BLaER1 (cell line): ENCODE measurements at regions not wholly inside any gene's neighbourhood (a gene's known extent, or its start where the extent isn't known, plus 50 kb on each side); places are given as distances from the start of the nearest gene placed in this dataset.

ENCODE experiments used
- H3K27ac ChIP-seq: shearing (Covaris generic); formaldehyde crosslinking; 2 replicates; pipeline ENCODE4 v1.8.1; 2022
- H3K27me3 ChIP-seq: shearing (Covaris generic); formaldehyde crosslinking; 2 replicates; pipeline ENCODE4 v1.8.1; 2022
- H3K36me3 ChIP-seq: shearing (Covaris generic); formaldehyde crosslinking; 2 replicates; pipeline ENCODE4 v1.8.1; 2022
- H3K4me1 ChIP-seq: shearing (Covaris generic); formaldehyde crosslinking; 2 replicates; pipeline ENCODE4 v1.8.1; 2022
- H3K4me2 ChIP-seq: shearing (Covaris generic); formaldehyde crosslinking; 2 replicates; pipeline ENCODE4 v1.8.1; 2022
- H3K4me3 ChIP-seq: shearing (Covaris generic); formaldehyde crosslinking; 2 replicates; pipeline ENCODE4 v1.8.1; 2022
- H3K9ac ChIP-seq: shearing (Covaris generic); formaldehyde crosslinking; 2 replicates; pipeline ENCODE4 v1.8.1; 2022
- H3K9me3 ChIP-seq: shearing (Covaris generic); formaldehyde crosslinking; 2 replicates; pipeline ENCODE4 v1.8.1; 2022
- H4K20me1 ChIP-seq: shearing (Covaris generic); formaldehyde crosslinking; 2 replicates; pipeline ENCODE4 v1.8.1; 2022
- Cebpa-rat ChIP-seq: shearing (Covaris generic); IDR thresholded peaks from 2 replicates; pipeline ENCODE4 v1.8.1; 2022

- Histone ChIP-seq H3K27me3 (no peaks in the 10 kb centered on the region), H3K36me3 (no peaks in the 10 kb centered on the region), H4K20me1 (no peaks in the 10 kb centered on the region), H3K4me2 (no peak overlapping the region), H3K4me1 (peaks cover under 1% of the 10 kb centered on the region; the same call in 1 of the 2 replicates), H3K4me3 (no peak overlapping the region), H3K9ac (no peak overlapping the region), H3K9me3 (no peaks in the 10 kb centered on the region), H3K27ac (no peak overlapping the region)
- no peak for TF ChIP-seq Cebpa-rat
Measured at GRCh38 chr6:113570161-113570560, 287.0 kb upstream of the MARCKS start.

- H3K27ac ChIP-seq: no peak overlapping the region
- H3K9me3 ChIP-seq: no peaks in the 10 kb centered on the region
- H3K9ac ChIP-seq: no peak overlapping the region
- H3K4me2 ChIP-seq: no peak overlapping the region
- H3K4me1 ChIP-seq: no peaks in the 10 kb centered on the region
- no peaks in the 10 kb centered on the region for H3K36me3 ChIP-seq
- H4K20me1 ChIP-seq: no peaks in the 10 kb centered on the region
- no peaks in the 10 kb centered on the region for H3K27me3 ChIP-seq
- TF ChIP-seq Cebpa-rat: no peak
- H3K4me3 ChIP-seq: no peak overlapping the region
Measured at GRCh38 chr6:113570641-113571040, 286.5 kb upstream of the MARCKS start.

DNA sequence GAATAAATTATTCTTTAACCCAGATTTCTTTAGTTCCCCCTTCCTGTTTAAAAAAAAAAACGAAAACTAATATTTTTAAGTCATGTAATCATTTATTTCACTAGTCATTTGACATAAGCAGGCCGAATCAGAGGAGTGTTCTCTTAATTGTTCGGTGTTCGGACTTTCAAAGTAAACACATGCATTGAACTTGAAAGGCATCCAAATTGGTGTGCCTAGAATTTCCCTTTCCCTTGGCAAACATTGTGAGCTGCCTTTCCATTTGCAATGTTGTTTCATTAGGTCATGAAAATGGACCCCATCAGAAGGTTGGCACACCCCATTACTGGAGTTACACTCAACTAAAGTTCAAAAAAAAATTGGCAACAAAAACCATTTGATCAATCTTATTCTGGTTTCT, 283.0 kb upstream of the MARCKS start:
- Histone ChIP-seq H3K4me1 (no peaks in the 10 kb centered on the region), H3K27me3 (no peaks in the 10 kb centered on the region), H4K20me1 (no peaks in the 10 kb centered on the region), H3K9me3 (no peaks in the 10 kb centered on the region), H3K4me3 (no peak overlapping the region), H3K27ac (no peak overlapping the region), H3K4me2 (no peak overlapping the region), H3K9ac (no peak overlapping the region), H3K36me3 (no peaks in the 10 kb centered on the region)
- no peak for TF ChIP-seq Cebpa-rat

DNA sequence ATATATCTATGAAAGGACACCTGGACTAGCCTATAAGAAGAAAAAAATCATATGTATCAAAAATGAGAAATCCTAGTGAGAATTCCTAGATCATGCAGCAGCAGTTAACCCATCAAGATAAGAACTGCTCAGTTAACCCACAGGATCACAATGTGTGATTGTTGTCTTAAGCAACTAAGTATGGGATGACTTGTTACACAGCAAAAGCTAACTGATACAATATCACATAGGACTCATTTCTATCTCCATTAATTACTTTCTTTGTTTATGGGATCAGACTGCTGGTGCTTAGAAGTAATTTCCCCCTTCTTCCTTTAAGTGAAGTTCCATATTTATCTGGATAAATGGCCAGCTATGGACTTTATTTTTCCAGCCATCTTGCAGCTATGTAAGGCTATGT, 280.8 kb upstream of the MARCKS start:
- TF ChIP-seq Cebpa-rat: no peak

DNA sequence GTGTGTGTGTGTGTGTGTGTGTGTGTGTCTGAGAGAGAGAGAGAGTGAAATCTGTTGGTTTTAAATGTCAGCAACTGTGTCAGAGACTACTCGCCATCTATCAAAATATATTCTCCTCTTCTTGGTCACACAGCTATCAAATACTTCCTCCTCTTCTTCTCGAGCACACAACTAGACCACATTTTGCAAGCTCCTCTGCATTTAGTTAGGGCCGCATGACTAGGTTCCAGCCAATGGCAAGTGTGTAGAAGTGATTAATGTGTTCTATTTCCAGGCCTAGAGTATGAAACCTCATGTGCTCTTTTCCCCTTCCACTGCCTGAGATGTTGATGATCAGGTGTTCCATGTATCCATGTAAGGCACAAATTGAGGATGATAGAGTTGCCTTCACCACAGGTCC, 278.5 kb upstream of the MARCKS start:
- Histone ChIP-seq H3K4me1 (no peaks in the 10 kb centered on the region), H4K20me1 (no peaks in the 10 kb centered on the region), H3K9me3 (no peaks in the 10 kb centered on the region), H3K27ac (no peak overlapping the region), H3K27me3 (no peaks in the 10 kb centered on the region), H3K36me3 (no peaks in the 10 kb centered on the region), H3K9ac (no peak overlapping the region), H3K4me3 (no peak overlapping the region), H3K4me2 (no peak overlapping the region)
- no peak for TF ChIP-seq Cebpa-rat

More for the DNA sequence above, 280.8 kb upstream of the MARCKS start:
- Histone ChIP-seq H3K9me3 (no peaks in the 10 kb centered on the region), H3K9ac (no peak overlapping the region), H4K20me1 (no peaks in the 10 kb centered on the region), H3K36me3 (no peaks in the 10 kb centered on the region), H3K27me3 (no peaks in the 10 kb centered on the region), H3K4me1 (no peaks in the 10 kb centered on the region), H3K27ac (no peak overlapping the region), H3K4me2 (no peak overlapping the region), H3K4me3 (no peak overlapping the region)

DNA sequence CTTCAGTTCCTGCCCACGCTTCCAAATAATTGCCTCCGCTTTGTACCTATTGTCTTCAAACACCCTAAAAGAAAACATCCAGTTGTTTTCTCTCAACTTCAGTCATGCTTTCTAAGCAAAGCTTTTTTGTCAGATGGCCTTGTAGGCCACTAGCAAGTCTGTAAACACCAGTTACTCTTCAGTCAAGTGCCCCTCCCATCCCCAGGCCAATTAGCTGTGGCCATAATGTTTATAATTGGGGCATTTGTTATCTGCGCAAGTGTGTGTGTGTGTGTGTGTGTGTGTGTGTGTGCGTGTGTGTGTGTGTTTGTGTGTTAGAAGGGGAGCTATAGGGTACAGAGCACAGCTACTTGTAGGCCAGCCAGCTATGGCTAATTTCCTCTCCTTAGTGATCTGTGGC, 272.4 kb upstream of the MARCKS start:
- H3K4me3 ChIP-seq: no peak overlapping the region
- no peaks in the 10 kb centered on the region for H3K36me3 ChIP-seq
- no peaks in the 10 kb centered on the region for H3K27me3 ChIP-seq
- no peak for TF ChIP-seq Cebpa-rat
- no peaks in the 10 kb centered on the region for H3K9me3 ChIP-seq
- H3K4me1 ChIP-seq: no peaks in the 10 kb centered on the region
- no peaks in the 10 kb centered on the region for H4K20me1 ChIP-seq
- no peak overlapping the region for H3K9ac ChIP-seq
- H3K27ac ChIP-seq: no peak overlapping the region
- no peak overlapping the region for H3K4me2 ChIP-seq

- Histone ChIP-seq H3K9me3 (no peaks in the 10 kb centered on the region), H3K4me1 (no peaks in the 10 kb centered on the region), H3K9ac (no peak overlapping the region), H3K4me3 (no peak overlapping the region), H3K27ac (no peak overlapping the region), H3K27me3 (no peaks in the 10 kb centered on the region), H4K20me1 (no peaks in the 10 kb centered on the region), H3K36me3 (no peaks in the 10 kb centered on the region), H3K4me2 (no peak overlapping the region)
- TF ChIP-seq Cebpa-rat: no peak
Measured at GRCh38 chr6:113585246-113585645, 271.9 kb upstream of the MARCKS start.

DNA sequence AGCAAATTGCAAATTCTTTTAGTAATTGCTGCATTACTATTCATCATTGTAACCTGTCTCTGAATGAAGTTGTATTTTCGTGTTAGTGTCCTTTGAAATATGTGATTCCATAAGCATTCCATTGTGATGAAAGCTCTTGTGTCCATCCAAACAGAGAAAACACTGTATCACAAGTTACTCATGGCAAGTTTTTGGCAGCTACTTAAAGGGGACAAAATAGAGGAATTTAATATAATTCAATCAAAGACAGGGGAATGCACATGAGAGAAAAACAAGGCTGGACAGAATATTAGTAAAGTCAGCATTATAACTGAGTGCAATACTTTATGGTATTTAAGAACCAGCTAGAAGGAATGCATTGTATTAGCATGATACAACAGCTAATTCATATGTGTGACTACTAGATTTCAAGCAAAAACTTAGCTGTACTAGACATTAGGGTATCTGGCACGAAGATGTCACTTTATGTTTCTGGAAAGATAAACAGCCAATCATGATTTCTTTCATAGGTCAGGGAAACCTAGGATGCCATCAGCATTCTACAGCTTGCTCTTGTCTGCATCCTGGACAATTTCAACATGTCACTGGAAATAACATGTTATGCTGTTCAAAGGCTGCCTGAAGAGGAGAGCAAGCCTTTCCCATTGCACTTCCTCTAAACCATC, 270.6 kb upstream of the MARCKS start:
- Histone ChIP-seq H4K20me1 (no peaks in the 10 kb centered on the region), H3K4me3 (no peak overlapping the region), H3K9ac (no peak overlapping the region), H3K4me2 (no peak overlapping the region), H3K9me3 (no peaks in the 10 kb centered on the region), H3K27me3 (no peaks in the 10 kb centered on the region), H3K4me1 (no peaks in the 10 kb centered on the region), H3K36me3 (no peaks in the 10 kb centered on the region), H3K27ac (no peak overlapping the region)
- no peak for TF ChIP-seq Cebpa-rat

DNA sequence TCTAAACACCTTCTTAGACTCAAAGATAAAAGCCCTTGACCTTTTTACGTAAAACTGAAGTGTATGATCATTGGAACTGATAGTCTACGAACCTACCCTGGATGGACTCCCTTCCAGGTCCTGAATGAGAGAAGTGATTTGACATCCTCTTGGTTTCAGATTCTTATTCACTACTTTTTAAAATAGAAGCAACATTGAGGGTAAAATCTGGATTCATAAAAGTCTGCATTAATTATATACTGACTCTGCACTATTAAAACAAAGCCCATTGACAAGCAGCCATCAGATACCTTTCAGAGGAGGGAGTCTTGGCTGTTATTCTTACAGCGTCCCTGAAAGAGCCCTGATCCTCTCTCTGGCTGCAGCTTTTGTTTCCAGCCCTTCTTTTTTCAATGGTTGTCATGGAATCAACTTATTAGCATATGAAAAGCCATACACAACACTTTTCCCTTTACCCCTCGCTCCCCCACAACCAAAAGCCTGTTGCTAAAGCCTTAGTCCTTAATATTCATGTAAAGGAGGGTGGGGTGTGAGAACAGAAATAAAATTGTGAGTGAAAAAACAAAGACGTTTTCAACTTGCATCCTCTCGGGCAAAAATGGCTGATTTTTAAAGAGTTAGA, 270.0 kb upstream of the MARCKS start:
- Histone ChIP-seq H3K4me1 (no peaks in the 10 kb centered on the region), H3K4me2 (no peak overlapping the region), H3K27ac (no peak overlapping the region), H3K27me3 (no peaks in the 10 kb centered on the region), H3K36me3 (no peaks in the 10 kb centered on the region), H4K20me1 (no peaks in the 10 kb centered on the region), H3K9ac (no peak overlapping the region), H3K4me3 (no peak overlapping the region), H3K9me3 (no peaks in the 10 kb centered on the region)
- no peak for TF ChIP-seq Cebpa-rat

DNA sequence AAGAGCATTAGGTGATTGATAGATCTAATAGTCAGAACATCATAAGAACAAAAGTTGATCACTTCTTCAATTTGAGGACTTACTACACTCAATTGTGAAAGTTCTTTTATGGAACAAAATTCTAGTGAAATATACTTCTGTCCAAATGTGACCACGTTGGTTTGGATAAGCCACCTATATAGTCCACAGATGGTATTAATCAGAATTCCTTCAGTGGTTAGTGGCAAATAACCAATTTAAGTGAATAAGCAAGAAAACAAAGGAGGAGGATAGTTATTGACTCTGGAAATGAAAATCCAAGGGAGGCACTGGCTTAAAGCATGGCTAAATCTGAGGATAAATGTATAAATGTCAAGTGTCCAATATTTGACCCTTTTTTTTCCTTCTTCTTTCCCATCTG, 268.5 kb upstream of the MARCKS start:
- Histone ChIP-seq H3K27me3 (no peaks in the 10 kb centered on the region), H3K27ac (no peak overlapping the region), H3K4me1 (no peaks in the 10 kb centered on the region), H3K4me3 (no peak overlapping the region), H4K20me1 (no peaks in the 10 kb centered on the region), H3K9ac (no peak overlapping the region), H3K36me3 (no peaks in the 10 kb centered on the region), H3K4me2 (no peak overlapping the region), H3K9me3 (no peaks in the 10 kb centered on the region)
- no peak for TF ChIP-seq Cebpa-rat
